LoVo (cell line): ENCODE measurements at regions not wholly inside any gene's neighbourhood (a gene's known extent, or its start where the extent isn't known, plus 50 kb on each side); places are given as distances from the start of the nearest gene placed in this dataset.

ENCODE experiments used
- DNase-seq: peaks from one replicate; pipeline ENCODE4 v3.0.0-alpha.2; 2016; ENCODE audit warnings: low spot score

DNA sequence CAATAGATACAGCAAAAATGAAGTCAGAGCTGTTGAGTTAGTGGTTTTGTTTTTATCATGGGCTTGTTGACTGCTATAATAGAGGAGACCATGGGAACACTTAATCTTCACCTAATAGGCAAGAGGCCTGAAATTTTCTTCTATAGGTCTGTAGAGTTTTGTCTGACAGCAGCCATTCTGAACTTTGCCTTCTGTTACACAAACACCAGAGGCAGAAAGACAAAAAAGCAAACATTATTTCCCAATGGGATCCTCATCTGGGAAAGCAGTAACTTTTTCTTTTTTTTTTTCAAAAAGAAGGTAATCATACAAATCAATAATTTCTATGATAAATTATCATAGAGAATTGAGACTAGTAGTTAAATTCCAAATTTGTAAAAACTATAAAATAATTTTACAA lies 494.1 kb downstream of the TOX3 start:
- no peak for DNase-seq

DNA sequence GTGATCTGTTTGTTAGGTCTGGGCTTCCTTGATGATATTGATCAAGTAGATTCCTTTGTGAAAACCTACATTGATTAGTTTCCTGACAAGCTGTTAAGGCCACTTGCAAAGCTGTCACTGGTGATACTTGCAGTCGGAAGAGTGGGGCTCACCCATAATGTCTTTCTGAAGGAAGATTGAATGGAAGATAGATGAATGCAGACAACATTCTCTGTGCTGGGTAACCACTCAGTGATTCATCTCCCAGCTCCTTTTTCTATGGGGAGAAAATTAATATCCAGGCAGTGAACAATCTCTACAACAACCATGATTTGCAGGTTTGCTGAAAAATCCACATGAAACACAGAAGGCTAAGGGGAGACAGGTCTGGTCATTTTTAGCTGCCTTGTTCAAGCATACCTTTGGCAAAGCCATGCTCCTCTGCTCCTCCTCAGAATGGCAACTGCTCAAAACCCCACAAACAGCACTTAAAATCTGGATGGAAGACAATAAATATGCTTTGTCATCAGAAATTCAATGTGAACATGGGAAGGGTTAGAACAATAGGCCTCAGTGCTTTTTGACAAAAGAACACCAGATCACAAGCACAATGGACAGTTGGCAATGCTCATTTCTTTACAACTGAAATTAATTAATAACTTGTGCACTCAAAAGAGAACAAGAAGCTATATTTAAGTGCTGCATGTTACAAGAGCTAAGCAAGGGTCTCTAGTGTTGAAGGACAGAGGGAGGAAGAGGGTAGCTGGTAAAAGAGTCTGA lies 495.4 kb downstream of the TOX3 start:
- DNase-seq = no peak

DNA sequence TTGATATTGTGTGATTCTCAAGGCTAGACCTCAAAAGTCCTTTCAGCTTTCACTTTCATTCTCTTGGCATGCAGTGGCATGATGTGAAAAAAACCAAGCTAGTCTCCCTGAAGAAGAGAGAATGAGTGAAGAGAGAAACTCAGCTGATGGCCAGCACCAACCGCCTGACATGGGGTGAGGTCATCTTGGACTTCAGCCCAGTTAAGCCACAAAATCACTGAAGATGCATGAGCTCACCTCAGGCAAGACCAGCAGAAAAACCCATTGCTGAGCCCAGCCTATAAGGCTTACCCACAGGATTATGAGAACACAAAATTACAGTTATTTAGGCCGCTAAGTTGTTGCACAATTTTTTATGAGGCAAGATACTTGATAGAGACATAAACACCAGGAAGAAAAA lies 496.5 kb downstream of the TOX3 start:
- peak; percentile 32 for DNase-seq

DNA sequence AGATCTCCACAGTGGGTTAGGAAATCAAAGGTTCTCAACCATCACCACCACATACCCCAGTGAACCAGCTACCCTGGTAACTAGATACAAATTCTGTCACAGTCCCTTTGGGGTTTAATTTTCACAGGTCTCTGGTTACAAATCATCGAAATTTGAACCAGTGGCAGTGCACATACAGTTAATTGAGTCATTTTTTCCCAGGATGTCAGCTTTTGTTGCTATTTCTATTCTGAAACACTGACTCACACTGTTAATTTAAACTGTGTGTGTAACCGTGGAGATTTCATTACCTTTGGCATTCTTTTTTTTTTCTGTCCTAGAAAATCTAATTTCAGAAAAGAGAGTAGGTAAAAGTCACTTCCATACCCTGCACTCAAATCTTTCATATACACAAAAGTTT lies 511.5 kb downstream of the TOX3 start:
- DNase-seq = no peak

DNA sequence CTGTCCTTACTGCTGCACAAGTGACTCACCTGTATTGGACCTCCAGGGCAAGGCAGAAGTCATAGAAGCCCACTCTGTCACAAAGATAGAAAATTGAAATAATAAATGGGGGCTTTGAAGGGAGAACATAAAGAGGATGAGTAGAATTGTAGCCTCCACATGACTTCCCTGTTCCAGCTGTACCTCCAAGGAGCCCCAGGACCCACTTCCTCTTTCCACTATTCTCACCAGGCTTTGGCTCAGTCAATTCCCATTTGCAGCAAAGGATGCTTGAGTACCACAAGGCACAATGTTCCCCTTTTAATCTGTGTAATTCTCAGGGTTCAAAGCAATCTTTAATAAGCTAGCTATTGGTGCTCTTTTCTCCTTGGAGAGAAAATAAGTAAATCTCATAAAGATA lies 512.1 kb downstream of the TOX3 start:
- DNase-seq = no peak

DNA sequence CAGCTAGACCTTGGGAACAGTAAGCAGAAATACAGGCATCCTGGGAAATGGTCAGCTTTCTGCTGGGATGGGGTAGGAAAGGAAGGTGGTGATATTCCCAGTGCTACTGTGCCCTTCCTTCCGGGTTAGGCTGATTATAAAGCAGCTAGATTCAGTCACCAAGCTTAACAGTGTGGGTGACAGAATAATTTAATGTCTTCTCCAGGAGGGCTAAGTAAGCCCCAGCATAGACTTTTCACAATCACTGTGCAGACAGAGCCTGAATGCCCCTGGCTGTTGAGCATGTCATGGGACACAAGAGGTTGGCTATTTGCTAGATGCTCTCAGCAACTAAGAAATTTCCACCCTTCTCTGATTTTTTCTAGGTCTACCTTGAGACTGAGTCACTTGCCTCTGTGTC lies 513.0 kb downstream of the TOX3 start:
- no peak for DNase-seq

DNA sequence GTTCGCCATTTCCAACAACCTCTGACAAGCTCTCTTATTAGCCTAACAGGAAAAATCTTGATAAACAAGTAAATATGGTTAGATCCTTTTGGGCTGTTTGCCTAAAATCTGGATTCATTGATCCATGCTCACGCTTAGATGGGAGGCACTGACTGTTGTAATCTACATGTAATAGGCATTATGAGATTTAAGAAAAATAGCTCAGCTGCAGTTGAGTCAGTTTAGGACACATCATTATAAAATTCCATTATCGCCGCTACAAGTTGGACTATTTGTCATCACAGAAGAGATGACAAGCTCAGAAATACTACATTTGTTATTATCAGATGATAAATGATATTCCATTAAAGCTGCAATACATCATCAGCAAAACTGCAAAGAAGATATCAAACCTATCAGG lies 524.0 kb downstream of the TOX3 start:
- no peak for DNase-seq

DNA sequence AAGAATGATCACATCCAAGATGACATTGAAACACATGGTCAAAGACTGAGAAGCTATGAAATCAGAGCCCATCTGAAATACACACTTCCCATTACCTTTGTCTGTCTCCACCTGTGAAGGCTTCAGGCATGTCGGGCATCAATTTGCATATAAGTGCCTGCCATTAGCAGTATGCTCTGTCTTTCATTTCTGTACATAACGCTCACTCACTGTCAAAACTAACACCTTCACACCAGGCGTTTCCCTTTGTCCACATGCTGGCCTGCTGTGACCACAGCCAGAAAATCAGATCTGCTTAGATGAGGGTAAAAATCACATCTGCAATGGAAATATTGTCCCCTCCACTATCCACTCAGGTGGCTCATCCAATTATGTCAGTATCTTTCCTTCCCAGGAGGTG lies 524.8 kb downstream of the TOX3 start:
- DNase-seq = no peak

DNA sequence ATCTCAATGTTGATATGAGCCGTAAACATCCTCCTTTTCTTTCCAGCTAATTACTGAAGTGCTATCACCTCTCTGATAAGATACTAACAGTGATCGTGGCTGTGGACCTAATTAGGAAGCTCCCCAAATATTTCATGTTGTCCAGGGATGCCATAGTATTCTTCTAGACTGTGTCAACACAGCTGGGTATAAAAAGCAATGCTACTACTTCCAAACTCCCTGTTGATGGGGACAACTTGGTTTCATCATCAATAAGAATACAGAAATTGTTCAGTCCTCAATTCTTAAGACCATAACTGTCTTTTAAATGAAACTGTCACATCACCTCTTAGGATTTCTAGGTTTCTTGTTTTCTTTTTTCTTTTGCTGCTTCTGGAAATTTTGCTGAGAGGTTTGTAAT lies 530.6 kb downstream of the TOX3 start:
- no peak for DNase-seq

DNA sequence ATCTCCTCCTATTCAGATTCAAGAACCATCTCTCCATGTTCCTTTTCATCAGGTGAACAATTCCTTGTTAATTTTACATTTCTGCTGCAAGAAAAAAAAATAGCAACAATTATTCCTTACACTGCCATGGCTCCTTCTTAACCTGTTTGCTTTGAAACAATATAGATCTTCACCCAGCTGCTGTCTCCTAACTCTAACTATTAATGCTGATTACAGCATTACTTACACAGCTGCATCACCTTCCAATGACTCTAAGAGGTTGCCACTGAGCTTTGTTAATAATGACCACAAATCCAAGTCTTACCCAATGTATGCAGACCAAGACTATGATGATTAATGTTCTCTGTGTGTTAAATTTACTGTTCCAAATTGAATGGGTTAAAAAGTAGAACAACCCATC lies 541.4 kb downstream of the TOX3 start:
- DNase-seq = no peak

DNA sequence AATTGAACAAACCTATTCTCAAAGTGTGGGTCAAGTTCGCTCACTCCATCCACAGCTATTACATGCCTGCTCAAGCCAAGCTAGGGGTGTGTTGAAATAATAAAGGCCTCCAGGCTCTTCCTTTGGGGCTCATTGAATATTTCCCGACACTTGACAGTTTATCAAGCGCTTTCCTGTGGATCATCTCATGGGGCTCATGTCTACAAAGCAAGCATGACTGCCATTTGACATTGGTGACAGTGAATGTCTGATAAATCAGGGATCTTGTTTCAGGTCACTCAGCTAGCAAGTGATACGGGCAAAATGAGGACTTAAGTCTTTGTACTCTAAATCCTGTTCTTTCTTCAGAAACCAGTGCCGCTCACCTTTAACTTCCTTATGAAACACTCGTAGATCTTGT lies 542.6 kb downstream of the TOX3 start:
- DNase-seq = no peak

DNA sequence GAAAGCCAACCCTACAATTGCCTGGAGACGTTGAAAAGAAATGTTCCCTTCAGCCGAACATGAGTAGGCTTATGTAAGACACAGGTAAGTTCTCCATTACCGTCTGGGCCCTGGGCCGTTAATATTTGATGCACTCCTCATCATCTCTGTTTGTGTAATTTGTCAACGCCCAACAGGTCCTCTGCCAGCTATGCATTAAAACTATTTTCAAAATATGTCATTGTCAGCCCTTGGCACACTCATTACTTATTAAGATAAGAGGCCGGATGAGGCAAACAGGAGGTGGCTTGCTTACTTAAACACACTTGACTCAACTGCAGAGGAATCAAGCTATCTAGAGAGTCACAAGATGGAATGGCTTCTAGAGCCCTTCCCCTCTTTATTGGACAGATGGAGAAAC lies 544.9 kb downstream of the TOX3 start:
- no peak for DNase-seq

DNA sequence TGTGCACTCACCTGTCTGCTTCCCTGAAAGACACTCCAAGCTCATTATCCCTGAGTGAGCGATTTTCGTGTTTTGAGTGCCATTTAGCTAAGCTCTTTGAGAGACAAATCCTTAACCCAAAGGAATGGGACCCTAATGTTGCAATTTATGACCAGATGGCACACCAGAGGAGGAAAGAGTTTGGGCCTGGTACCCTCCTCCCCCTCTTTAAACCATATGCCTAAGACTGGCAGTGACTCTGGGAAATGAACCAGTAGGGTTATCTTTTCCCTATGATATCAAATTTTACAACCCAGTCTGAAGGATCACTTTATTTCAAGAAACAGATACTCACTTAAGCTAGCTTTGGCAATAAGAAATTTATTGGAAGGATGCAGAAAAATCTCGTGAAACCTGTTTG lies 550.4 kb downstream of the TOX3 start:
- DNase-seq = no peak

DNA sequence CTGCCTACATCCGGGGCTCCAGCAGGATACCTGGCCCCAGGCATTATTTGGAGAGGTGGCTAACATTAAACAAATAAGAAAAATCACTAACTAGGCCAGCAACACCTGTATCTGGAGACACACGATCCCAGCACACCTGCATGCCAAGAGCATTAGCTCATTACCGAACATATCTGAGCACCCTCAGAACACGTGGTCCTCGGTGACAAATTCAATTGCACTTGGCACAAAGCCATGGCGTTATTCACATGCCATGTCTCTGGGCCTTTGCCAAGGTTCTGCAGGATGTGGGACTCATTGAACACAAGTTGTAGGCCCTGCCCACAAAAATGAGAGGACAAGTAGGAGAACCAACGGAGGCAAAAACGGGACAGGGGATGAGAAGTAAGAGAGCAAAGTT lies 552.3 kb downstream of the TOX3 start:
- DNase-seq = peak; percentile 87

DNA sequence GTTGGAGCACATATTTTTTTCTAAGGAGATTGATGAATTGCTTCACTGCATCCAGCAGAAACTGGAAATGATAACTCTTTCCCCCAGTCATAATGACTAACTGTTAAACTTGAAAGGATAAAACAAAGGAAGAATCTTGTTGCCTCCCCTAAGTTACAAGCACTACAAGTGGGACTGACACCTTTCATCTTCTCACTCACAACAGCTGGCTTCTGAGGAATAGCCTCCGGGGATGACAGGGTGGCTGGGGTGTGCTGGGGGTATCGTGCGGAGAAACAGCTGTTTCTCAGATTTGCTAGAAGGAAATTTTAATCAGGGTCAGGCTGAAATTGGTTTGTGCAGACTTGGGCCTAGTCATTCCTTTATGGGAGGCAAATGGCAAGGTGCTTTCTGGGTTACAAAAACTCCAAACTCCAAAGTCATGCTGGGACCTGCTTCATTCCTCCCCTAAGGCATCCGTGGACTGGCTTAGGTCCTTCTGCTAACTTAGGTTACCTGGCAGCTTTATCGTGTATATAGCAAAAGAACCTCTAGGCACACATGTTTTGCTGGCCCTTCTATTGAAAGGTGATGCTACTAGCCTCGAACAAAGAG lies 557.2 kb downstream of the TOX3 start:
- DNase-seq = no peak

DNA sequence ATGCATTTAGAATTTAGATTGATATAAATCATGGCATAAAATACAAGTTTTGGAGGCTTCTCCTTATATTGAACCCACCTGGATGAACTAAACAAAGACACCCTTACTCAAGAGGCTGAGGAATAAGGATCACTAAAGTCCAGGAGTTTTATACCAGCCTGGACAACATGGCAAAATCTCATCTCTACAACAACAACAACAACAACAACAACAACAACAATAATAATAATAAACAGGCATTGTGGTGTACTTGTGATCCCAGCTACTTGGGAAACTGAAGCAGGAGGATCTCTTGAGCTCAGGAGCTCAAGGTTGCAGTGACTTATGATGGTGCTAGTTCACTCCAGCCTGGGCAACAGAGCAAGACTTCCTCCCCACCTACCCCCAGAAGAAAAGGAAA lies 558.0 kb downstream of the TOX3 start:
- DNase-seq = no peak

DNA sequence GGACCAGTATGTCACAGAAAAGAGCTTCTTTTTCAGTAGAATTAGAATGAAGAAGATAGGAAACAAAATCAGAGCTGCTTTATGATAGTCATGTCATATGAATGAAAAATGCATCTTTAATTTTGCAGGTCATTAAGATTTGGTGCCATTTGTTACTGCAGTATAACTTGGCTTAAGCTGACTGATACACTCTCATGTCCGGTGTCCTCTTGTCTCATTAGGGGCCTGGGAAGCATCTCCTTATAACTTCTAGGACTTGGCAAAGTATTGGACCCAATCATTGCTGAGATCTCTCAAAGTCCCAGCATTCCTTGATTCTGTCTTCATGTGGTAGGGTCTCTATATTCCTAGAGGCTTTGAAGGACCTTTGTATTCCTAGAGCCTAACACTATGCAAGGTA lies 559.4 kb downstream of the TOX3 start:
- no peak for DNase-seq

DNA sequence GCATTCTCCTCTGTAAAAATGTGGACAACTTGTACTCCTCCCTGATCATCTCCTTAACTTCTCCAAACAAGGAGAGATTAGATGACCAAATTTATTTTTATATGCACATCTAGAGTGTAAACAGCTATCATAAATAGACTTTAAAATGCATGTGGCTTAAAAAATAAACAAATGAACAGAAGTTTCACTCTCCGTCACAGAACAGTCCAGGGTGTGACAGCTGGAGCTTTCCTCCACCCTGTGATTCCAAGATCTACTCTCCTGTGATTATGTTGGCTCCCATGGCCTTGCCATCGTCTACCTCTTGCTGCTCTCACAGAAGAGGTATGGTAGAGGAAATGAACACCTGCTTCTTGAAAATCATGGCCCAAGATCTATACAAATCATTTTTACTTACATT lies 560.2 kb downstream of the TOX3 start:
- DNase-seq = no peak

DNA sequence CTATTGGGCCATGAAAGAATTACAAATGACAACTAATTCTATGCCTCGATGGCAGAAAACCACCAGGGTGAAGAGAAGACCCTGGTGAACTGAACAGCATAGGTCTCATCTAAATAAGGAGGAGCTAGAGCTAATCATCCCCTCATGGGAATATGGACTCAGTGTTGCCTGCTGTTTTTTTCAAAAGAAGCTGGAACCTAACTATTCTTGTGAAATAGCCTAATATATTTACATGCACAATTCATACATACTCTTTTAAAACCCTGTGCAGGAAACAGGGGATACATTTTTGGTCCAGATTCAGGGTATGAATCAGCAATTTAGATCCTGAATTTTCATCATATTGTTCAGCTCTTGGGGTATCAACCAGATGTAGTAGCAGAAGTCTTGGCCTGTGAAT lies 560.6 kb downstream of the TOX3 start:
- no peak for DNase-seq

DNA sequence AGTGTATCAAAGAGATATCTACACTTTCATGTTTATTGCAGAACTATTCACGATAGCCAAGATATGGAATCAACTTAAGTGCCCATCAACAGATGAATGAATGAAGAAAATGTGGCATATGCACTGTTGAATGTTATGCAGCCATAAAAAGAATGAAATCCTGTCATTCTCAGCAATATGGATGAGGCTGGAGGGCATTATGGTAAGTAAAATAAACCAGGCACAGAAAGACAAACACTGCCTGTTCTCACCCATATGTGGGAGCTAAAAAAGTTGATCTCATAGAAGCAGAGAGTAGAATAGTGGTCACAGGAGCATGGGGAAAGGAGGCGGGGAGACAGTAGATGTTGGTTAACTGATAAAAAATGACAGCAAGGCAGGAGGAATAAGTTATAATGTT lies 561.8 kb downstream of the TOX3 start:
- no peak for DNase-seq

DNA sequence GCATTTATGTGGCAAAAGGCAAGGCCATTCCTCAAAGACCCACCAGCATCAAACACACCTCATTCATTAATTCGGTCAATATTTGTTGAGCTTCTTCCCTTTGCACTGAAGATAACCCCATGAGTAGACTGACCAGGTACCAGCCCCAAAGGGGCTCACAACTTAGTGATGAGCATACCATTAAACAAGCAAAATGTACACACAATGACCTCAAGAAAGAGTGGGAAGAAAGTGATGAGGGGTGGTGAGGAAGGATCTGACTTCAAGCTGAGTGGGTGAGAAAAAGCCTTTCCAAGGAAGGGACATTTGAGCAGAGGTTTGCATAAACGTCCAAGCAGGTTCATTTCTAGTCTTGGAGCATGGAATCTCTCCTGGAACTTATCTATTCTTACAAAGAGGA lies 562.5 kb downstream of the TOX3 start:
- no peak for DNase-seq

DNA sequence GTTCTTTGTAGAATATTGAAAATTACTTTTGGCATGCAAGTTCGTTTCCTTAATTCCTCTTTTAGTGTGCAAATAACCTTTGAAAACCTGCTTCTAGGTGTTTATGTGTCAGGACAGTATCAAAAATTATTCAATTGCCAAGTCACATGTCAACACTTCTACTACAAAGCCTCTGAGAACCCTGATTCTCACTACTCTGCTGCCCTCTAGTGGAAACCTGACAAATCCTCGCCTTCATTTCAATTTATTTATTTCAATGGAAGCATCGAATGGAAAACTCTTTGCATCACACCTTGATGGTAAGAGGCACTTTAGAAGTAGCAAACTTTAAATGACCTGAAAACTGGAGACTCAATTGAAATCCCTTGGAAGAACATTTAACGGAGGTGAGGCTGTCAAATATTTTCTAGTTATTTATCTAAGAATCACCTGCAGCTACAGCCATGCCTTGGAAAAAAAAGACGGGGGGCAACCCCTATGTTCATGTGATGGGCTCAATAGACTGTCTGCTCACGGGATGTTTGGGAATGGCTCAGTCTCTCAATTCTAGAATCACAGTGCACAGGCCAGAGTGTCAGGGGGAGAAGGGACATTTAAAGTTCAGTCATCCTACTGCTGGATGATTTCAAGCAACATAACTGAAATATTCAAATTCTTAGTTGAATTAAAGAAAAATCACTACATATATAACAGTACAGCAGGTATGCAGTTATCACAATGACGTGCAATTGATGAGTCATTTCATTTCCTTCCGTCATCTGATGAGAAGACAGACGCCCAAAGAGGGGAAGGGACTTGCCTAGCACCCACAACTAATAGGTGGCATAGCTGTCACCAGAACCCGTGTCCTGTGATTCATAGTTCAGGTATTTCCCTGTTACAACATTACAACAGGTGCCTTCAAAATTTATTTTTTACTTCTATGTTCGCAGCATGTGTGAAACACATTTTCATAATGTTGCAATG lies 563.9 kb downstream of the TOX3 start:
- peak; percentile 68 for DNase-seq

DNA sequence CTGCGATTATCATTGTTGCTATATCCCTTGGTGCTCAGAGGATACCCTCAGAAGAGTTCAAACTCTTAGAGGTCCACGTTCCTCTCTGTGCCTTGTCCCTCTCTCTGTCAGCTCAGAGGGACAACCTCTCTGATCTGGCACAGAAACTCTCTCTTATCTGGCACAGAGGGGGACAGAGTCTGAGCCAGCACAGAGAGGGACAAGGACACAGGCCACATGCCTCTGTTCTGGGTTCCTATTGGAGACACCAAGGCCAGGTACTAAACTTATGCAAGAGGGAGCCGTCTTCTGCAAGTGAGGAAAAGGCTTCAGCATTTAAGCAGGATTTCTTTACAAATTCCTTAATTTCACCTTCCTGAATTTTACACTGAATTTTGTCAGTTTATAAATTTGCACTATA lies 565.2 kb downstream of the TOX3 start:
- no peak for DNase-seq
